Ascending aorta (tissue), 2 donors: ENCODE measurements at regions not wholly inside any gene's neighbourhood (a gene's known extent, or its start where the extent isn't known, plus 50 kb on each side); places are given as distances from the start of the nearest gene placed in this dataset.

Source experiments
- DNase-seq, 2 donors: peaks; one replicate each; pipeline ENCODE4 v3.0.0-alpha.2; 2019; ENCODE audit warnings: low spot score in 2 of 2
- H3K27ac ChIP-seq, 2 donors: fragments of 200-600 bp; sonication (generic); one replicate each; pipeline ENCODE4 v1.5.1; 2016 to 2017; ENCODE audit warnings: mild to moderate bottlenecking in 1 of 2
- H3K27me3 ChIP-seq: fragments of 200-600 bp; sonication (generic); one replicate; pipeline ENCODE4 v1.5.1; 2017
- H3K36me3 ChIP-seq, 2 donors: fragments of 200-600 bp; sonication (generic); one replicate each; pipeline ENCODE4 v1.5.1; 2016
- H3K4me1 ChIP-seq, 2 donors: fragments of 200-600 bp; sonication (generic); one replicate each; pipeline ENCODE4 v1.5.1; 2016 to 2017; ENCODE audit warnings: mild to moderate bottlenecking in 1 of 2
- H3K4me3 ChIP-seq, 2 donors: fragments of 200-600 bp; sonication (generic); one replicate each; pipeline ENCODE4 v1.5.1; 2016 to 2017; ENCODE audit warnings: mild to moderate bottlenecking in 1 of 2
- H3K9me3 ChIP-seq, 2 donors: fragments of 200-600 bp; sonication (generic); one replicate each; pipeline ENCODE4 v1.5.1; 2016
- intact Hi-C: fragments of 100-400 bp; cut with DNase I; formaldehyde crosslinking; loops from one replicate; pipeline ENCODE4 v1.15.1; 2023
- TF ChIP-seq, protein P1 (sequence below), 3 experiments: fragments of 200-600 bp in 2 of 3; fragments of 450-650 bp in 1 of 3; sonication (generic) in 2 of 3; IDR thresholded peaks; one replicate each; pipeline ENCODE4 v1.5.1; 2016 to 2019; ENCODE audit warnings: antibody characterized with exemption in 3 of 3, mild to moderate bottlenecking in 1 of 3, moderate library complexity in 1 of 3

DNA sequence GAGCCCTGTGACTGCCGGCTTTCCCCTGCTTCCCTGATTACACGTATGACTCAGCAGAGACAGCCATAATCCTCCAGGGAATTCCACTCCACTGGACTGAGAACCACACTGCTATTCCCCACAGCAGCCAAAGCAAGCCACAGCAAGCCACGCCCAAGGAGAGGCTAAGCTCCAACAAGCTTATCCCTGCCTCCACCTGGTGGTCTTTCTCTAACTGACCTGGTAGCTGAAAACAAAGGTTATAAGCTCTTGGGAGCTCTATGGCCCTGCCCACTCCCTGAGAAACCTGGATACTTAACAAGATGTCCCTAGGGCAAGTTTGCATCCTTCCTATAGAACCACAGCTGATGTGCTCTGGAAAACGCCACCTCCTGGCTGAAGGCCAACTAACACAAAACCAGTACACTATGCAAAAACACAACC lies 613.7 kb upstream of the CDH18 start:
- intact Hi-C loops: no loop called here
- TF ChIP-seq, protein P1, sequence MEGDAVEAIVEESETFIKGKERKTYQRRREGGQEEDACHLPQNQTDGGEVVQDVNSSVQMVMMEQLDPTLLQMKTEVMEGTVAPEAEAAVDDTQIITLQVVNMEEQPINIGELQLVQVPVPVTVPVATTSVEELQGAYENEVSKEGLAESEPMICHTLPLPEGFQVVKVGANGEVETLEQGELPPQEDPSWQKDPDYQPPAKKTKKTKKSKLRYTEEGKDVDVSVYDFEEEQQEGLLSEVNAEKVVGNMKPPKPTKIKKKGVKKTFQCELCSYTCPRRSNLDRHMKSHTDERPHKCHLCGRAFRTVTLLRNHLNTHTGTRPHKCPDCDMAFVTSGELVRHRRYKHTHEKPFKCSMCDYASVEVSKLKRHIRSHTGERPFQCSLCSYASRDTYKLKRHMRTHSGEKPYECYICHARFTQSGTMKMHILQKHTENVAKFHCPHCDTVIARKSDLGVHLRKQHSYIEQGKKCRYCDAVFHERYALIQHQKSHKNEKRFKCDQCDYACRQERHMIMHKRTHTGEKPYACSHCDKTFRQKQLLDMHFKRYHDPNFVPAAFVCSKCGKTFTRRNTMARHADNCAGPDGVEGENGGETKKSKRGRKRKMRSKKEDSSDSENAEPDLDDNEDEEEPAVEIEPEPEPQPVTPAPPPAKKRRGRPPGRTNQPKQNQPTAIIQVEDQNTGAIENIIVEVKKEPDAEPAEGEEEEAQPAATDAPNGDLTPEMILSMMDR (IDR thresholded peaks at IDR 0.05): no peak

DNA sequence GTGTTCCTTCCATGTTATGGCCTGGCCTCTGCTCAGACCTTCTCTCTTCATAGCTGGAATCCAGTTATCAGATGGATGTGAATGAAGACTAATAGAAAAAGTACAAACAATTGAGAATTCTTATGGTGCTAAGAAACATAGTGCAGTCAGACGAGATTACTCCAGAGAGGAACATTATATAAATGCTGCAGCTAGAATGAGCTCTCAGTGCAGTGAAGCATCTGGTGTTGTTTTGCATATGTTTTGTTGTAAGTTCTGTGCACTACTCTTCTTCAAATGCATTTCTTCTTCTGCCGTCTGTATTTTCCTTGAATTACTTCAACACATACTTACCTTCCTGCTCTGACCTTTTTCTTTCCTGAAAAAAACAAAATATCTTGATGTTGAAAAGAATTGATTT lies 602.4 kb upstream of the CDH18 start:
- no peak for DNase-seq
- H3K4me1 ChIP-seq: no peaks in the 10 kb centered on the region
- H3K27me3 ChIP-seq: no peaks in the 10 kb centered on the region
- TF ChIP-seq, protein P1 (IDR thresholded peaks at IDR 0.05): no peak
- no peak overlapping the region for H3K4me3 ChIP-seq
- no peaks in the 10 kb centered on the region for H3K9me3 ChIP-seq
- H3K27ac ChIP-seq: no peak overlapping the region
- H3K36me3 ChIP-seq: no peaks in the 10 kb centered on the region
- intact Hi-C loops: no loop called here

More for the DNA sequence above, 613.7 kb upstream of the CDH18 start:
- Histone ChIP-seq H3K4me3 (no peak overlapping the region), H3K9me3 (no peaks in the 10 kb centered on the region), H3K36me3 (no peaks in the 10 kb centered on the region), H3K27me3 (no peaks in the 10 kb centered on the region), H3K4me1 (no peaks in the 10 kb centered on the region), H3K27ac (no peak overlapping the region)
- no peak for DNase-seq

DNA sequence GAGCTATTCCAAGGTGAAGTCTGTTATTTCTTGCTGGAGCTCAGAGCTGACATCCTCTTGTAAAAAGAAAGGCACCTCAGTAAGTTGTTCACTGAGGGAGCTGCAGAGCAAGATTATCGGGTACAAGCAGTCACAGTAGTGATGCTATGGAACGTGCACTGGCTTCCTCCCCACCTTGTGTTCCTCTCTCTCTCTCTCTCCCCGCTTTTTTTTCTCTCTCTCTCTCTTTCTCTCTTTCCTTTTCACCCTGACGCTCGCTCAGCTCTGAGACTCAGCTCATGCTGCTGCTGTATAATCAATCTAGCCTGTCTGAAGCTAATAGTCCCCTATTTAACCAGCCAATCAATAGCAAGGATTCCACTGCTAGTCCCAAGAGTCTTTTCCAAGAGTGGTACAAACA lies 587.6 kb upstream of the CDH18 start:
- H3K36me3 ChIP-seq: no peaks in the 10 kb centered on the region
- DNase-seq: no peak
- TF ChIP-seq, protein P1 (IDR thresholded peaks at IDR 0.05): no peak
- no peaks in the 10 kb centered on the region for H3K4me1 ChIP-seq
- H3K4me3 ChIP-seq: no peak overlapping the region
- no peaks in the 10 kb centered on the region for H3K27me3 ChIP-seq
- H3K27ac ChIP-seq: no peak overlapping the region
- intact Hi-C loops: no loop called here
- H3K9me3 ChIP-seq: no peaks in the 10 kb centered on the region

DNA sequence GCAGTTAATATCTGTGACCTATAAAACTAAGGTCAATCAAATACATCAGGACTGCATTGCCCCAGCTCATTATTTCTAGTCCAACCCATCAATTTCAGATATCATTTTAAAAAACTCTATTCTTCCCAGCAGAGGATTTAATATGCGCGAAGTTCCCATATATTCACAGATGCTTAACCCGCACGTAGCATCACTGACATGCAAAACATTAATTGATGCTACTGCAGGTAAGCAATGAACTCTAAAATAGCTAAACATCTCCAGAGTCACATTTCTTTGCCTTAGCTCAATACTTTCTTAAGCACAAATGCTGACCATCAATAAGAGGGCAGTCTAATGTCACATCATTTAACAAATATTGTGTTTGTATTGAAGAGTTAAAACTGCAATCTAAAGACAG lies 586.6 kb upstream of the CDH18 start:
- H3K9me3 ChIP-seq: no peaks in the 10 kb centered on the region
- H3K4me1 ChIP-seq: no peaks in the 10 kb centered on the region
- no peaks in the 10 kb centered on the region for H3K36me3 ChIP-seq
- intact Hi-C loops: no loop called here
- no peak for DNase-seq
- no peak overlapping the region for H3K4me3 ChIP-seq
- H3K27ac ChIP-seq: no peak overlapping the region
- no peaks in the 10 kb centered on the region for H3K27me3 ChIP-seq
- TF ChIP-seq, protein P1 (IDR thresholded peaks at IDR 0.05): no peak

DNA sequence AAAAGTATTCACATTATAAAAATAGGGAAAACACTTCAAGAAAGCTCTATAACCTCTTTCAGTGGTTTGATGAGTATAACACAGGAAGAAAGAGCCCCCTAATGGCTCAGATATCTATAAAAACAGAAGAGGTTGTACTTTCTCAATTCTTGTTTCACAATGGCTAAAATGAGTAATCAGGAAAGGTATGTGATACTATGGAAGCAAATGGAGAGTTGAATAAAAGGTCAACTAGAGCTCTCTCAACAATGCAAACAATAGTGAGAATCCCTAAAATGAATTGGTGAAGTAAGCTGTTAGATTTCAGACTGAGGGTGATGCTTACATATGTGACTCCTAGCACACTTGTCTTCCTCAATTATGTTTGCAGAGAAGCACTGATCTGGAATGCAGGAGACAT lies 584.6 kb upstream of the CDH18 start:
- TF ChIP-seq, protein P1 (IDR thresholded peaks at IDR 0.05): no peak

DNA sequence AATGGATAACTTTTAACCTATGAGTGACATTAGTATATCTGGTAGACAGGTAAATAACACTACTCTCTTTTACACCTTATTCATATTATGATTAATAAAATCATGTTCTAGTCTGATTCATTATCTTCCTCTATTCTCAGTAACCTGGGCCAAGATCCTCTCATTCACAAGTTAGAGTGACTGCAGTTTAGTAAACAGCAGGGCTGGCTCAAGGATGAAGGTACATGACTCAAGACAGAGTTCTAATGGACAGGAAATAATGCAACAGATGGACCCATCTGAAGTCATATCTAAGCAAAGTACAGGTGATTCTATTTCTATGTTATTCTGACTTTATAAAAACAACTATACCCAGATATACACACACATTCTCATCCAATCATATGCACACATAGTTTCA lies 582.5 kb upstream of the CDH18 start:
- TF ChIP-seq, protein P1 (IDR thresholded peaks at IDR 0.05): no peak
- H3K4me1 ChIP-seq: no peaks in the 10 kb centered on the region
- no peak overlapping the region for H3K4me3 ChIP-seq
- H3K36me3 ChIP-seq: no peaks in the 10 kb centered on the region
- no peak for DNase-seq
- H3K27ac ChIP-seq: no peak overlapping the region
- intact Hi-C loops: no loop called here
- H3K27me3 ChIP-seq: no peaks in the 10 kb centered on the region
- no peaks in the 10 kb centered on the region for H3K9me3 ChIP-seq

More for the DNA sequence above, 584.6 kb upstream of the CDH18 start:
- no peaks in the 10 kb centered on the region for H3K36me3 ChIP-seq
- DNase-seq: no peak
- no peaks in the 10 kb centered on the region for H3K4me1 ChIP-seq
- H3K4me3 ChIP-seq: no peak overlapping the region
- no peaks in the 10 kb centered on the region for H3K27me3 ChIP-seq
- intact Hi-C loops: no loop called here
- H3K27ac ChIP-seq: no peak overlapping the region
- H3K9me3 ChIP-seq: no peaks in the 10 kb centered on the region
